CD4-positive, alpha-beta T cell treated with Interleukin-1 beta for 1 hour (primary cell): ENCODE measurements at regions not wholly inside any gene's neighbourhood (a gene's known extent, or its start where the extent isn't known, plus 50 kb on each side); places are given as distances from the start of the nearest gene placed in this dataset.
"Not testable (repeated sequence)": the region's sequence is repeated elsewhere in the genome, so short reads cannot be mapped to it uniquely, and the experiment has no call there.

Experiments
- DNase-seq, 2 donors: peaks; one replicate each; pipeline ENCODE4 v3.0.0-alpha.2; 2020 to 2022

DNA sequence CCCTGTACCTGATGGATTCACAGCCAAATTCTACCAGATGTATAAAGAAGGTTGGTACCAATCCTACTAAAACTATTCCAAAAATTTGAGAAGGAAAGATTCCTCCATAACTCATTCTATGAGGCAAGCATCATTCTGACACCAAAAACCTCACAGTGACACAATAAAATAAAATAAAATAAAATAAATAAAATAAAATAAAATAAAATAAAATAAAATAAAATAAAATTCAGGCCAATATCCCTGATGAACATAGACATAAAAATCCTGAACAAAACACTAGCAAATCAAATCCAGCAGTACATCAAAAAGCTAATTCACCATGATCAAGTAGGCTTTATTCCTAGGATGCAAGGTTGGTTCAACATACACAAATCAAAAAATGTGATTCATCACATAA, 108.1 kb downstream of the PROX1 start:
- not testable (repeated sequence) for DNase-seq

DNA sequence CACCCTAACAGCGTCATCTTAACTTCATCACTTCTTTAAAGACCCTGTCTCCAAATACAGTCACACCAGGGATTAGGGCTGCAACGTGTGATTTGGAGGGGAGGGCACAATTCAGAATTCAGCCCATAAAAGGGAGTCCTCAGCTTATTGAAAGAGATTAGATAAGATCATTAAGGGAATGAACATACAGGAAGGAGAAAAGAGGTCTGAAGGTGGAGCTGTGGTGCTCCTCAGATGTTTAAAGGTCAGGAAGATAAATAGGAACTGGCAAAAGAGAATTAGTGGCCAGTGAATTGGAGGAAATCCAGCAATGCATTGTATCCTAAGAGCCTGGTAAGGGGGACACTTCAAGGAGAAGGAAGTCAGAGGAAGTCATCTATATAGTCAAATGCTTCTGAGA, 113.5 kb downstream of the PROX1 start:
- DNase-seq = no peak

DNA sequence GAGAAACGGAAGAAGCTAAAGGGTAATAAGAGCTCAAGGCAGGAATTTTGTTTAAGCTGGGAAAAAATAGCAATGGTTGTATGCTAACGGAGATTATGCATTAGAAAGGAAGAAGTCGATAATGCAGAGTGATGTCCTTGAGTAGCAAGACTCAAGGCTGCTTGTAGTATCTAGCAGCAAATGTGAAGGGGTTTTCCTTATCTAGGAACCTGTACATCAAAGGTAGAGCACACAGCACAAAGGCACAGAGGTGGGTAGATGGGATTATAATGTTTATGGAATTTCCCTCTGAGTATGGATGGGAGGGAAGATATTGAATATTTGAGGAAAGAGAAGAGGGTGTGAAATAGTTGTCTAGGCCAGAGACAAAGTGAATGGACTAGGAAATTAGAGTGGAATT, 114.1 kb downstream of the PROX1 start:
- DNase-seq = no peak

DNA sequence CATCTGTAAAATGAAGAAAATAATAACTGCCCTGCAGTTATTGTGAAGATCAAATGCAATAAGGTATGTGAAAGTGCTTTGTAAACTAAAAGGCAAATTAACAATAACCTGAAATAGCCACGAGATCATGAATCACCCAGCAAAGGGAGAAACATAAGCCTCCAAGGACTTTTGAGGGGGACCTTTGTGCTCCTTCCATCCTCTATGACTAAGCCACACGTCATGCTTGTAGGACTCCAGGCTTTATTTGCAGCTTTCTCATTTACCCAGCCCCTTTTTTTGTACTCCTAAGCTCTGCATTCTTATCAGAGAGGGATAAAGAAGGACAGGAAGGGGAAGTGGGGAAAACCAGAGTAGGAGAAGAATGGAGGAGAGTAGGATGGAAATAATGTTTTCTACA, 115.1 kb downstream of the PROX1 start:
- DNase-seq = no peak

DNA sequence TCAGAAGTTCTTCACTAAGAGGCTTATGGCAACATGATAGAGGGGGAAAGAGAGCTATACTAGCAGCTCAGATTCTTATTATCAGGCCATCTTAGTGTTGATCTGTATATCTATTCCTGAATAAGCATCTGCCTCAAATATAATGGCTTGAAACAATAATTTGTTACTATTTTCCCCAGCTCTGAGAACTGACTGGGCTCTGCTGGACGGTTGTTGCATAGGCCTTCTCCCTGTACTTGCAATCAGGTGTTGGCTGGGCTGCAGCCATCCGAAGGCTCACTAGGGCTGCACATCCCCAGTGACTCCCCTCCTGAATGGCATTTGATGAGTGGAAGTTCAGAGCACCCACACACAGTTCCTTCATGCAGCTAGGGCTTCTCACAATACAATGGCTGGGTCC, 116.0 kb downstream of the PROX1 start:
- DNase-seq = no peak

DNA sequence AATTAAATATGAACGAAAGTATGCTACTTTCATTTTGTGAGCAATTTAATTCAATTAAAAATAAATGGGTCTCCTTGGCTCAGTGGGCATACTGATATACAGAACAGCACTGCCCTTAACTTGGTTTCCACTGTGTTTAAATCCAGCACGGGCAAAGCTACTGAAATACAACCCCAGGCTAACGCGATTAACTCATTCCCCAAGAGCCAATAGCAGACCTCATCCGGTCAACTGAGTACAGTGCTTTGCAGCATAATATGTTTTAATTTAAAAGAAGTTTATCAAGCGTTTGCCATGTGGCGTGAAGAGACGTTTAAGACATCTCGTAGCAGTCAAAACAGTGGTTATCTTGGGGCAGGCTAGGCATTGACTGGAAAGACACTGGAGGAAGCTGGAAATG, 118.6 kb downstream of the PROX1 start:
- DNase-seq = no peak

DNA sequence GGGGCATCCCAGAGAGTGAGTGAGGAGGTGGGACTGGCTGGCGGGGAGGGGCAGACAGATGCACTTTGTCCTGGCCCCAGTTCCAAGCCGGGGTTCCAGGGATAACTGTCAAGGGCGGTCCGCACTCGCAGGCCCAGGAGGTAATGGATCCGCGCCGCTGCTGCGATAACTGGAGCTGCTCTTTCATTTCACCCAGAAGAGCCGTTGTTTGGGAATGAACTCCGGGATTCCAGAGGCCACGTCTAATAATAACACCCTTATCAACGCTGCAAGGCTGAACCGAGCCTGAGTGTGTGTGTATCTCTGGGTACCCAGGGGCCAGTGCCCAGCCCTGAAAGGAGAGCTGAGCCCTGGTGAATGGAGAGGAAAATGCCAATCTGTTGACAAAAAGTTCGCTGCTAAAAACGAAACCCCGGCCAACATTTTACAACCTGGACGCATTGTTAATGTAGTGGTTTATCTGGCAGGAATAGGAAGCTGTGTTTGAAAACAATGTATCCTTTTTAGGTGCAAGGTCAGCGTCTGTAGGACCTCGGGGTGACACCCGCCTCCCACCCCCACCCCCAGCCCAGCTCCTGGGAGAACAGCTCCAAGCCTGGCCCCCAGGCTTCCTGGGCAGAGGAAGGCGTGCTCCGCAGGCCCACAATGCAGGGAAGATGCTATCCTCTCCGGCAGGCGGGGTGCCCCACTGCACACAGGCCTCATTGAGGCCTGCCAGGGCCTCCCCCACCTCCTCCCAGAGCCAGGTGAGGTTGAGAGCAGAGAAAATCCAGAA, 119.7 kb downstream of the PROX1 start:
- no peak for DNase-seq

DNA sequence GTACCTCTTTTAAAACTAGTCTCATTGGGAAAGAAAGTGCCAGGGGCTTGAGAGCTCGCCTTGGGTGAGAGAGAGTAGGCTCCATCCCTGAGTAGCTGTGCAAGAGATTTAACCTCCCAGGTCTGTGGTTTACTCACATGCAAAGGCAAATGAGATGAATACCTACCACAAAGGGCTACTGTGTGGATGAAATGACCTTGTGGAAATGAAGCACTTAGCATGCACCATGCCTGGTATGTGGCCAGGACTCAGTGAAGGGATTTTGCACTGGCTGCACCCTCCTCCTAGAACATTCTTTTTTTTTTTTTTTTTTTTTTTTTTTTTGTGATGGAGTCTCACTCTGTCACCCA, 120.3 kb downstream of the PROX1 start:
- DNase-seq = no peak

DNA sequence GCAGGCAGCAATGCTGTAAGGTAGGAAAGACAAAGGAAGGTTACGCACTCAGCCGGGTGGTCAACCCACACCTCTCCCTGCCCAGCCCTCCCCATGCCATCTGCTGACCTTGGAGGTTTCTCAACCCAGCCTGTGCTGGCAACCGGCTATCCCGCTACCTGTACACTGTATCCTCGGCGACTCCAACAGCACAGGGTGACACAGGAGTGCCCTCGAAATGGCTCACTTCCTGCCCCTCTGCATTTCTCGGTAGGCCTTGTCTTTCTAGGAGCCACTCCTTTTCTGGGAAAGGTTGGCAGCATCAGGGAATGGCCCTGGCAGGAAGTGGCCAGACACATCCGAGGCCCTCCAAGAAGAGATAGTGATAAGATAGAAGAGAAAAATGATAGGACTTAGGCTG, 124.0 kb downstream of the PROX1 start:
- no peak for DNase-seq

DNA sequence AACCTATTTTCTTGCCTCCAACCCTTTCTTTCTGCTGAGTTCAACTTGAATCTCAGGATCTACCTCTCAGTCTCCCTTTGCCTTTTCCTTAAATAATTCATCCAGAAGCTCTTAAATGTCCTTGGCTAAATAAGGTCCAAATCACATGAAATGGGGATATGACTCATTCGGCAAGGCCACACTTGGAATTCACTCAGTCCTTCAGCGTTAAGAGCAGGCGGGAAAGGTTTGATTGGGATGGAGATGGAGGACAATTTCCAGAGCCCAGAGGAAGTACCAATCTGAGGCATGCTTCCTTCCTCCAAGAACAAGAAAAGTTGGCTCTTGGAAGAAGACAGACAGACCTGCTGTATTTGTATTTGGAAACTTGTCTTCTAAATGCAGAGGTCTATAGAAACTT, 128.5 kb downstream of the PROX1 start:
- DNase-seq = no peak

DNA sequence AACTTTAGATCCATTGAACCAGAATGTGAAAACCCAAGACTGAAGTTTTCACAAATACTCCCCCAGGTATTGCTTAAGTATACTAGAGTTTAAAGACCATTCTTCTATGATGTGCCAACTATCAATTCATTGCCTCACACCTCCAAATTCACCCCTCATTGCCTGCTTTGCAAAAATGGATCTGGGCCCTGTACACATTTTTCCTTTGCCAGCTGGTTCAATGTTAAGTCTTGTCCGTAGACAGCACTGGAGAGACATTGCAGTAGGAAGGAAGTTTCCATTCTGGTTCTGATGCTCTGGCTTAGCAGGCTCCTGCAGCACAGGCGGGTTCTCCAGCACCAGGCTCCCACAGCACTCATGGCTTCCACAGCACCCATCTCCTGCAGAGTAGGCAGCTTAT, 130.0 kb downstream of the PROX1 start:
- no peak for DNase-seq

DNA sequence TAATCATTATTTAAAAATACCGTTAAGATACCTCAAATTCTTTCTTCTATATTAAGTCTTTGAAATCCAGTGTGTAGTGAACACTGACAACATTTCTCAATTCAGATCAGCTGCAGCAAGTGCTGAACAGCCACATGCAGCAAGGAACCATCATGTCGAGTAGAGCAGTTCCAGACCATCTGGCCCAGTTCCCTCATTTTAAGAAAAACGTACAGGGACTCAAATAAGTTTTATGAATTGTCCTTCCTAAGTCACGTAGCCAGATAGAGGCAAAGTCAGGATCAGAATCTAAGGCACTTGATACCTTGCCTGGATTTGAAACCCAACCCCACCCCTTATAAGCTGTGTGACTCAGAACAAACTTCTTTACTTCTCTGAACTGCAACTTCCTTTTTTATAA, 132.4 kb downstream of the PROX1 start:
- DNase-seq = no peak

DNA sequence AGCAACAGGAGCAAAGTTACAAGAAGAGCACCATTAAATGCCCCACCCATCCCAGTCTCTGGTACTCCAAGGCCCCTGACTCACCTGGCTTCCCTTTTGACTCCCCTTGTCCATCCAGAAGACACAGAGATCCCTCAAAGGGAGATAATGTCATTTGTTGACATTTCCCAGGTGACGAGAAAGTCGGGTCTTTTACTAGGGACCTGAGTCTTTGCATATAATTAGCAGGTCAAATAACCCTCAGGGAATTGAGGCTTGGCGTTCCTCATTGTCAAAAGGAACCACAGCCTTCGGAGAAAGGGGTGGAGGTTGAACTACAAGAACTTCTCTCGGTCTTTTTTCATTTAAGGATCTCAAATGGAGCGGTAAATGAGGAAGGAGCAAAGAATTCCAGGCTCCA, 133.2 kb downstream of the PROX1 start:
- no peak for DNase-seq

DNA sequence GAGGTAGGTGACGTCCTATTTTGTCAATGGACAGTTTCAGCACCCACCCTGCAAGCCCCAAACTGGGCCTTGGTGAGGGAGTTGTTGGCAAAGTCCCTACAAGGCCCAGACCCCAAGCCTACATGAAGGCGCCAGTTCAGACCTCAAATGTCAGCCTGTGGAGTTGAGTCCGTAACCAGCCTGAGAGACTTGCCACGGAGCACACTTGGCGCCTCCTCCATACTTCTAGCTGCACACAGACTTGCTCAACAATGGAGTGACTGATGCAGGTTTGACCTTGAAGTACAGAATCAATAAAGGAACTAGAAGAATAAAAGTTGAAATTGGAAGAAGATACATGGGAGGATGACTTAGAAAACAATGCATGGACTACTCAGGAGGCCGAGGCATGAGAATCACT, 134.3 kb downstream of the PROX1 start:
- DNase-seq = no peak

DNA sequence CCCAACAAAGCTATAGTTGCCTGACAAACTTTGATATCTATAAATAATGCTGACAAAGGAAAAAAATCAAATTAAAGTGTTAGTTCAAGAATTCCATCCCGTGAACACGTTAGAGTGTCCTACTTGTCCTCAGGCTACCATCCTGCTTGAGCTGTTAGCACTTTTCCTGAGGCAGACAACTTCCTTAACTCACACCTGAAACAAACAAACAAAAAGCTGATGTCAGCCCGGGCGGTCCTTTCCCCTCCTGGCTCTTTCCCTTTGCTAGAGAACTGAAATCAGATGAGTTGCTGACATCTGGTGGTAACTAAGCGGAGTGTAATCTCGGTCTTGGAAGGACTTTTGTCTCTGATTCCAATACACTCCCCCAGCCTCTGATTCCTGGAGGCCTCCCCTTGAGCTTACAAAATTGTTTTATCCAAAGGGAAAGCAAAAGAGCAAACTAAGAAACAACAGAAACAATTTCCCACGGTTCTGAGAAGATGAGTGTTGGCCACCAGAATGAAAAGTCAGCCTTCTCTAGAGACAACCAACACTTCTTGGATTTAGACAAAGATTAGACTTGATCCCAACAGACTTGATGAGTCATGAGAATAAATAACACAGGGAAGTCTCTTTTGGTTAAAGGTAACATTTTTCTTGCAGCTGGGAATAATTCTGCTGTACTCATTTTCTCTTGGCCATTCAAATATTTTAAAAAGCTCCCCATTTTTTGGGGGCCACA, 135.4 kb downstream of the PROX1 start:
- DNase-seq = peak; percentile 5 to 33

DNA sequence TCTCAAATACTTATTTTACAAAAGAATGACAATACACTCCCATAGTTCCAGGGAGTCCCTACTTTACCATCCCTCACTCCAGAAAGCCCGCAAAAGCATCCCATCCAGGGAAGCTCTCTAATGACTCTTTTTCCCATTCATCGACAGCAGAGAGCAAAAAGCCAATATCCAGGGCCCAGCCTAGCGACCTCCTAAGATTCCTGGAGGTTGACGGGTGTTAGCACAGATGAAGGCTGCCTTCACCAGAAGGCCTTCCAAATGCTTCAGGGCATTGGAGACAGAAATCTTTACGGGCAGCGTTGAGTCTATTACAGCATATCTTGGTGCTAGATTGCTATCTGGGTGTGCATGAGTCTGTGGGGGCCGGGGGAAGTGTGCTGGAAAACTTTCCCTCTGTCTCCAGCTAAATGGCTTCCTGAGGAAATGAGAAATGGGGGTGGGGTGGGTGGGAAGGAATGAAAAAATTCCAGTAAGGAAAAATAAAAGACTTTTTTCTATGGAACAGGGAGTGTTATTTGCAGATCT, 136.6 kb downstream of the PROX1 start:
- no peak for DNase-seq

DNA sequence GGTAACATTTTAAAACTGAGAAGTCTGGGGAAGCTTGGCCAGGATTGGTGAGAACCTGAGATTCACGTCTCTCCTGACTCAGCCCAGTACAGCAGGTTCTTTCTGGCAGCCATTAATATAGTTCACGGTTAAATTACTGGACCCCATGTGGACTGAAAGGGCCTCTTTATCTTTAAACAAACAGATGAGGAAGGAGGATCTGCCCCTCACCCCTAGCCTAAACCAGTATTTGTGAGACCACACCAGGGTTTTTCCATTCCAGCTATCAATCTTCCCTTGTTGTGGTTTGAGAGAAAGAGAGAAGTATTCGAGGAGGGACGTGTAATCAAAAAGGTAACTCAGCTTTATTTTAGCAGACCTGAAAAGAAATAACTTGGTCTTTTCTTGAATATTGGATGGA, 137.1 kb downstream of the PROX1 start:
- no peak for DNase-seq

DNA sequence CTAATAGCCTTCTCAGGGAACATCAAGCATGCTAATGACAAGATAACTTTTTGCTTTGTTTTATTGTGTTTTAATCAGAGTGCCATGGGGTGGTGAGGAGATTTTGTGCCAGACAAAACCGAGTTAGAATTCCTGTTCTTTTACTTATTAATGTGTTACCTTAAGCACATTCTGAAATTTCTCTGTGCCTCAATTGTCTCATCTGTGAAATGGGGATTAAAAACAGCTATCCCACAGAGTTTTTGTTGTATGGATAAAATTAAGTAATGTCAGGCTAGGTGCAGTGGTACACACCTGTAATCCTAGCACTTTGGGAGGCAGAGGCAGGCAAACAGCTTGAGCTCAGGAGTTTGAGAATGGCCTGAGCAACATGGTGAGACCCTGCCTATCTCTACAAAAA, 138.0 kb downstream of the PROX1 start:
- no peak for DNase-seq

DNA sequence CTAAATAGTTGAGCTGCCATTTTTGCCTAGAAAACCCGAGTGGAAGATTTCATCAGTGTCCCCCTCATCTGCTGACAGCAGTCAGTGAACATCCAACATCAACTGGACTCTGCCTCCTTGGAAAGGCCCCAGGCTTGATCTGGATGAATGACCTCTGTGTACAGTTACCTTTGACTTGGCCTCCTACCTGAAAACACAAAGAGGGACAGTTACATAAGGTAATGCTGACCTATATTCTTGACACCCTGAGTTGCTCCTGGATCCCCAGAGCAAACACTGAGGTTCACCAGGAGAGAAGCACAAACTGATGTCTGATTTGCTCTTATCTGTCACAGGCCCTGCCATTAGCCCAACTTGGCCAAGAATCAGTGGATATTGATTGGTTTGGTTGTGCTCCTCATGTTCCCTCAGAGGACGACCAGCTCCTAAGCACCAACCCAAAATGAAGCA, 138.9 kb downstream of the PROX1 start:
- DNase-seq = no peak

DNA sequence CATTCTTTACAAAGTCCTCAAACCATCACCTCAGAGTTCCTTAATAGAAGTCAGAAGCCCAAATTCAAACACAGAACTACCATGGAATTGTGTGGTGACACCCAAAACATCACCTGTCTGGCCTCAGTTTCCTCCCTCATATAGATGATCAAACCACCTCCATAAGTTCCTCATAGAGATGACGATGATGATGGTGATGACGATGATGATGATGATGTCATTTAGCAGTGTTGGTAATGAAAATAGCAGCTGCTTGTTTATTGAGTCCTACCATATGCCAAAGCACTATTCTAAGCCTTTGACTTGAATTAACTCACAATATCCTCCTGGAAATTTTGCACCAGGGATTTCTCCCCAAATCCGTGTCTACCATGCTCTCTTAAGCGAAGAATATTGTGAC, 139.9 kb downstream of the PROX1 start:
- DNase-seq = no peak

DNA sequence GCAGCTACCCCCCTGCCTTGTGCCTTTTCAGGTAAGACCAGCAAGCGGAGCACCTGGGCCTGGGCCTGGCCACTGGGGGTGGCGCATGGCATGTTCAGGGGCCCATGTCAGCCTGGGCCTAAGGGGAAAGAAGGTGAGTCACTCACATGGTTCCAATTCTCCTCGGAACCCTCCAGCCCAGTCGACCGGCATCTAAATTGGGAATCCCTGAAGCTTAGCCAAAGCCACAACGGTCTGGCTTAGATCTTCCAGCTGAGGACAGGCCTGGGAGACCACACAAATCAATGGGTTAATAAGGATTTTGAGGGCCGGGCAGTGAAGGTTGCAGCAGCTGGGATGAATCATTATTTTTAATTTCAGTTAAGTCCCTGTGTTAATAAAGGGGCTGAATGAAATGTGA, 145.1 kb upstream of the SMYD2 start:
- DNase-seq = no peak

DNA sequence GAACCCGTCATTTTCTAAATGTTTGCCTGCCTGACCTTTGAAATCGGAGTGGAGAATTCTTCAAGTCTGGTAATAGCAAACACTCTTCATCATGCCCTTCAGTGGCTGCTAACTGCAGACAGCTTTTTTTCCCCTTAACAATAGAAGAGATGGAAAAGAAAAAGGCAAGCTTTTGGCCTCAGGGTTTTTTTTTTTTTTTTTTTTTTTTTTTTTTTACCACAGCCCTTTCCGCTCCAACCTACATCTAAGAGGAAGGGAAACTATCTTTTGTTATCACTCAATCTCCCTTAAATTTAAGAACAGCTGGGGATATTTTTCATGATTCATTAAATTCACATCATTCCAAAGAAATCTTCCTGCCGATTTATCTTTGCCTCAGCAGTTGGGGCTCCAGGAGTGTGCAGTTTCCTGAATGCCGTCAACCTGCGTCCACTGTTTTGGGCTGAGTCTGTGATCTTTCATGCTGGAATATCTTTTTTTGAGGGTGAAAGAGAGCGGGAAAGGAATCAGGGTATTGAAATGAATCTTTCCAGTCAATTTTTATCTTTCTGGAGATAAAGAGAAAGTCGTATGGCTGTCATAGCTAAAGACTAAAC, 144.5 kb upstream of the SMYD2 start:
- DNase-seq = no peak

DNA sequence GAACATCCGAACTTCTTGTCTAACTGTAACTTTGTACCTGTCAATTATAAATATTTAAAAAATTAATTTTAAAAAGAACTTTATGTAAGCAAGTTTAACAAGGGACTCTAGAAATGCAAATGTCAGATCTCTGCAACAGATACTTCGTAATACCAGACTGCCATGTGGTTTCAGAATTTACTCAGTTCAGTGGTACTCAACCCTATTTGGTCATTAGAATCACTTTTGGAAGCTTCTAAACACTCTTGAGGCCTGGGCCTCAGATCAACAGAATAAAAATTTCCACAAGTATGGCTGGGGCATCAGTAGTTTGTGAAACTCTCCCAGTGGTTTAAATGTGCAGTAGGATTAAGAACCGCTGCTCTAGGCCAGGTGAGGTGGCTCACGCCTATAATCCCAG, 139.5 kb upstream of the SMYD2 start:
- no peak for DNase-seq
